GM21528 (cell line): ENCODE measurements at regions not wholly inside any gene's neighbourhood (a gene's known extent, or its start where the extent isn't known, plus 50 kb on each side); places are given as distances from the start of the nearest gene placed in this dataset.
A peak's percentile ranks its signal among the peaks of the same experiment; 100 is the strongest.
"Not testable (repeated sequence)": the region's sequence is repeated elsewhere in the genome, so short reads cannot be mapped to it uniquely, and the experiment has no call there.

Experiments
- ATAC-seq: cut with Tn5 transposase; IDR thresholded peaks from one replicate; pipeline ENCODE4 v1.9.1; 2021; ENCODE audit warnings: mild to moderate bottlenecking, moderate library complexity; ENCODE audit not compliant: unreplicated experiment, low FRiP score

GRCh38 chr4:97412331-97412730 is 730.9 kb downstream of the STPG2 start:
- no peak for ATAC-seq

DNA sequence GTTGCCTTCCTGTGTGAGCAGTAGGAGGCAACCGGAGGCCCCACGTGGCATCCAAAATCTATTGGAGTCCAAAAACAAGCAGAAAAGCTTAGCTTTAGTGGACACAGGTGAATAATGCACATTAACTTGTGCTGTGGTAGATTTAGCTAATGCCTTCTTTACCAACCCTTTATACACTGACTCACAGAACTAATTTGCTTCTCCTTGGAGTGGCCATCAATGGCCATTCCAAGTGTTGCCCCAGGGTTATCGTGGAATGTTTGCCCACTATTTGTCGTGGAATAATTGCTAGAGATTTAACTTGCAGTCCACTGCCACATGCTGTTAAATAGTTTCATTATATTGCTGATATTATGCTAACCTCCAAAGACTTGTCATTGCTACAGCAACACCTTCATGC is 729.1 kb downstream of the STPG2 start:
- no peak for ATAC-seq

- ATAC-seq, result no peak
These were observed 710.7 kb downstream of the STPG2 start for GRCh38 chr4:97432551-97432950.

GRCh38 chr4:97437998-97438705 is 705.1 kb downstream of the STPG2 start:
- not testable (repeated sequence) for ATAC-seq

GRCh38 chr4:97453186-97453585 is 690.1 kb downstream of the STPG2 start:
- ATAC-seq, result no peak

DNA sequence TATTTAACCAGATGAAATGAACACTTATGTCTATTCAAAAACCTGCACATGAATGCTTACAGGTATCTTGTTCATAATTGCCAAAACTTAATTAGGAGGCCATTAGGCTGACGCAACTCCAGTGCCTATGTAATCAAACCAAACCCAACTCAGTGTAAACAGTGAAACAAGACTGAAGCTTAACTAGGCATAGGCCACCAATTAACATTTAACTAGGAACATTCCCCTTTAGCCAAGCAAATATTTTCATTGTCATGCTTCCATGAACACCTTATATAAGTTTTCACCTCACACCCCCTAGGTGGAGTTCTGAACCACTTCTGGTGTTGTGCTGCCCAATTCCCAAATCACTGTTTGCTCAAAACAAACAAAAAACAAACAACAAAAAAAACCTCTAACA is 686.0 kb downstream of the STPG2 start:
- ATAC-seq, result no peak

GRCh38 chr4:97468272-97468671 is 675.0 kb downstream of the STPG2 start:
- no peak for ATAC-seq

DNA sequence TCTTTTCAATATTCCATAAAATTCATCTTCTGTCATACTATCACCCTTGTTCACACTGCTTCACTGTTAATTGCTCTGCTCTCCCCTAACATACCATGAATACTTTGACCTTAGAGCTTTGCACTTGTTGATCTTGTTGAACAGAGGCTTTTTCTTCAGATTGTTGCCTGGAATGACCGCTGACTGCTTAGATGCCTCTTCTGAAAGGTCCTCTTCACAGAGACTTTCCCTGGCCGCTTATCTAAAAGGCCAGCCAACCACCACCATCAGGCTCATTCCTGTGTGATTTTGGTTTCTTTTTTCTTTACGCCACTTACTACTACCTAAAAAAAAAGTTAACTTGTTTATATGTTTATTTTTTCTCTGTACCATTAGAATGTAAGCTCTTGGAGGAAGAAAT is 667.7 kb downstream of the STPG2 start:
- ATAC-seq, result no peak

GRCh38 chr4:97477974-97478373 is 665.3 kb downstream of the STPG2 start:
- no peak for ATAC-seq

- ATAC-seq, result no peak
These were observed 663.9 kb downstream of the STPG2 start for GRCh38 chr4:97479388-97479787.

DNA sequence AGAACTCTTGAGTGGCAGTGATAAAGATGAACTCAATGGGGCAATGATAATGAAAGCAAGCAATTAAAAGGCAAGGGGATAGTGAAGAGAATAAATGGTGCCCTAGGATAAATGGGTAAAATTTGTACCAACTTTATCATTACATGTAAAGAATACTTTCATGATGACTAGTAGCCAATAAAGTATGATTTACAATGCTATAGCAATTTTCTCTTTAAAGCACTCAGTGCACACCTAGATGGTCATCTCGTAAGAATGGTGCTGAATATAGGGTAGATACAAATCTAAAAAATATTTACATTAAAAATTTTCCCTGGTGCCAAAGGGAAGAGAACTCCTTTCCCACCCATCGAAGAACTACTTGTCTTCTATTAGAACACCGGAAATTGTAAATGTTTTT is 651.4 kb downstream of the STPG2 start:
- no peak for ATAC-seq

DNA sequence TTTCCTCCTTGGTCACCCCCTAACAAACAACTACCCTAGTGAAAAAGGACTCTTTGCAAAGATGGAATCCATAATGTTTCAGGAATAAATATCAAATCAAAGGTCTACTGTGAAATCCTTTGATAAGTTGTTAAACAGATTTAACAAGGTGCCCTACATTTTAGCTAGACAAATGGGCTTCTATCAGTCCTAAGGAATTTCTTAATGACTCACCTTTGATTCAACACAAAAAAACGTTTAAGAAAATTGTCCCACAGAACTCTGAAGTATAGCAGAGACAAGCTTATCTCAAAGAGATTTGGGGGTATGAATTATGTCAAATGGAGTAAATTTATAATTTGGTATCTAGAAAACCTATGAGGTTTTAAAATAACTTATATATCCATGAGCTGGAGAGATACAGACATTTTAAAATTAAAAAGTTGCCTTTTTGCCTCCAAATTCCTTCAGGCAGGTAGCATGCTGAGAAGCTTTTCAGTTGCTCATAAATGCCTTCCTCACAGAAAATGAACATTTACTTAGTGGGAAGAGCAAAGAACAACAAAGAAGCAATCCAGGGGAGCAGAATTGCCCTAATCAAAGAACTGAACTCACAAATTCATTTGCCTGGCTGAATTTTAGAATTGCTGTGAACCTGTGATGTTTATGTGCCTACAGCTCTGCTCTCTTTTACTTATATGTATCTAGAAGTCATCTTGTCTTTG is 649.3 kb downstream of the STPG2 start:
- ATAC-seq, result no peak

GRCh38 chr4:97496298-97496873 is 646.9 kb downstream of the STPG2 start:
- no peak for ATAC-seq

- ATAC-seq, result no peak
These were observed 644.4 kb downstream of the STPG2 start for GRCh38 chr4:97498875-97499274.

DNA sequence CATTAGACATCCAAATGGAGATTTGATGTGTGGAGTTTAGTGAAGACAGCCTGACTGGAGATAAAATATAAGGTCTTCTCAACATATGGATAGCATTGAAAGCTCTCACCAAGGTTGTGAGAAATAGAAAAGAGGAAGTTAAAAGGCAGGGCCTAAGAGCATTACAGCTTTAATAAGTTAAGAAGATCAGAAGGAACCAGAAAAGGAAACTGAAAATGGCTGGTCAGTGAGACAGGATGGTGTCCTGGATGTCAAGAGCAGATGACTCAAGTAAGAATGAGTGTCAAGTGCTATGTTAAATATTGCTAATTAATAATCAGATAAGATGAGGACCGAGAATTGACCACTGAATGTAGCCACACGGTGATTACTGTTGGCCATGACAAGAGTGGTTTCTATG is 642.9 kb downstream of the STPG2 start:
- peak; percentile 94 for ATAC-seq

DNA sequence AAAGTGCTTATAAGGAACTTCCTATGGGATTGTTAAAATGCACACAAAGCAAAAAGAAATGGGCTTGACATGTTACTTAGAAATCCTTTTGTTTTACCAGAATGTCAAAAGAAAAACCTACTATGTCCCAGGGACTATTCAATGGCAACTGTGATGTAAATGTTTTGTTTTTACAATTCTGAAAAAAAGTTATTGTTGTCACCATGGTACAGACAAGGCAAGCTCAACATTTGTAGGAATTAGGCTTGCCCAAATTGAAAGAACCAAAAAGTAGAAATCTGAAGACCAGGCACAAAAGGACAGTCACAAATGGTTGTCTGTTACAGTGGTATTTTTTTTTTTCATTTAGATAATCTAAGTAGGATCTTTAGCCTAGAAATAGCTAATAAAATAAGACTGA is 638.6 kb downstream of the STPG2 start:
- ATAC-seq, result no peak

DNA sequence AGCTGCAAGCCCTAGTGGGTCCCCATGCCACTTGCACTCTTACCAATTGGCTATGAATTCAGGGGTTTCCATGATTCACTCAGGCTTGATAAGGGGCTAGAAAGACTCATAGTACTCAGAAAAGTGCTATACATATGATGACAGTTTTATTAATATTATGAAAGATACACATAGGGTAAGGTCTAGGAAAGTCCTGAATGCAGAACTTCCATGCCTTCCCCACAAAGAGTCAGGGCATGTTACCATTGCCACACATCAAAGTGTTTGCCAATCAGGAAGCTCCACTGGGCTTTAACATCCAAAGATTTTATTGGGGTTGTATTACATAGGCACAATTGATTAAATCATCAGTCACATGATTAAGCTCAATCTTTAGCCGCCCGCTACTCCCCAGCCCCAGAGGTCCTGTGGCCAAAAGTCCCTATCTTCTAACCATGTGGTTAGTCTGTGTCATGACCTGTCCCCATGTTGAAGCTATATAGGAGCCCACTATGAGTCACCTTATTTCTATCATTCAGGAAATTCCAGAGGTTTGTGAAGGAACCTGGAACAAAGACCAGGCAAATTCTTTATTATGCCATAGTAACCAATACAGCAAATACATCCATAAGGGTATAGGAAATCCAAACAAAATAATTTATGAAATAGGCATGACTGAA is 635.6 kb downstream of the STPG2 start:
- no peak for ATAC-seq
